Smooth muscle cell (in vitro differentiated cells): ENCODE measurements at regions not wholly inside any gene's neighbourhood (a gene's known extent, or its start where the extent isn't known, plus 50 kb on each side); places are given as distances from the start of the nearest gene placed in this dataset.

Source experiments
- DNase-seq: peaks from one replicate; lab custom pipeline; 2025; ENCODE audit not compliant: unreplicated experiment; lab: John Stamatoyannopoulos, UW
- H2AFZ ChIP-seq: fragments of 200-600 bp; sonication (generic); 2 replicates; pipeline ENCODE4 v1.6.0; 2016; ENCODE audit warnings: antibody characterized with exemption, low read depth, mild to moderate bottlenecking
- H3F3A ChIP-seq: fragments of 200-600 bp; sonication (generic); 2 replicates; pipeline ENCODE4 v1.6.0; 2017; ENCODE audit warnings: antibody characterized with exemption, low read depth
- H3K27ac ChIP-seq: fragments of 200-600 bp; sonication (generic); 2 replicates; pipeline ENCODE4 v1.5.1; 2016; ENCODE audit warnings: low read depth, mild to moderate bottlenecking
- H3K27me3 ChIP-seq: fragments of 200-600 bp; sonication (generic); 2 replicates; pipeline ENCODE4 v1.6.1; 2016; ENCODE audit warnings: low read depth, mild to moderate bottlenecking
- H3K36me3 ChIP-seq: fragments of 200-600 bp; sonication (generic); 2 replicates; pipeline ENCODE4 v1.5.1; 2016; ENCODE audit warnings: low read depth
- H3K4me1 ChIP-seq: fragments of 200-600 bp; sonication (generic); 2 replicates; pipeline ENCODE4 v1.5.1; 2016; ENCODE audit warnings: low read depth
- H3K4me2 ChIP-seq: fragments of 200-600 bp; sonication (generic); 2 replicates; pipeline ENCODE4 v1.6.0; 2016; ENCODE audit warnings: mild to moderate bottlenecking
- H3K4me3 ChIP-seq: fragments of 200-600 bp; sonication (generic); 2 replicates; pipeline ENCODE4 v1.5.1; 2016; ENCODE audit warnings: mild to moderate bottlenecking
- H3K79me2 ChIP-seq: fragments of 200-600 bp; sonication (generic); 2 replicates; pipeline ENCODE4 v1.6.0; 2016; ENCODE audit warnings: low read depth, mild to moderate bottlenecking
- H3K9ac ChIP-seq: fragments of 200-600 bp; sonication (generic); 2 replicates; pipeline ENCODE4 v1.6.0; 2016; ENCODE audit warnings: low read depth
- H3K9me3 ChIP-seq: fragments of 200-600 bp; sonication (generic); replicated peaks from 2 replicates; pipeline ENCODE4 v1.5.1; 2016; ENCODE audit warnings: low read depth
- H4K20me1 ChIP-seq: fragments of 200-600 bp; sonication (generic); 2 replicates; pipeline ENCODE4 v1.6.0; 2016; ENCODE audit warnings: low read depth
- WGBS: methylation state at CpG from one replicate; pipeline ENCODE4 v1.1.7; 2016; ENCODE audit warnings: low lambda C conversion rate; 5-methylcytosine and 5-hydroxymethylcytosine counted together
- TF ChIP-seq, protein P1 (sequence below): fragments of 200-600 bp; sonication (generic); IDR thresholded peaks from 2 replicates; pipeline ENCODE4 v1.5.1; 2017; ENCODE audit warnings: borderline replicate concordance, mild to moderate bottlenecking, antibody characterized with exemption; ENCODE audit not compliant: insufficient read depth, poor library complexity, severe bottlenecking

DNA sequence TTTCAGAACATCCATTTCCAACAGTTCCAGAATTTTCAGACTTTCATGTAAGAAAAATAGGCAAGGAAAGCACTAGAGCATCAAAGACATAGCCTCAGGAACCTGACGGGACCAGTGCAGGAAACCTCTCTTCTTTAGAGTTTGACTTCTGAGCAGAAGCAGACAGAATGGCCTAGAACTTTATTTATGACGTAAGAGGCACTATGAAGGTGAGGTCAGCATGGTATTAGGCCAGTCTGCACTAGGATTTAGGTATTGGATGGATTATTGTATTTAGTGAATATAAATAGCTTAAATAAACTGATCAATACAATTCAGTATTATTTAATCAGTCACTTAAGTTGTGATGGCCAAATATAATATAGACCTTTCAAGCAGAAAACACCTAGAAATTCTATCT lies 117.6 kb downstream of the CYRIA start:
- Histone ChIP-seq H3K79me2 (no peaks in the 10 kb centered on the region), H2AFZ (no peak overlapping the region), H3K4me3 (no peak overlapping the region), H3F3A (no peaks in the 10 kb centered on the region), H3K4me2 (no peak overlapping the region), H3K4me1 (no peaks in the 10 kb centered on the region), H3K9me3 (no peaks in the 10 kb centered on the region), H3K36me3 (no peaks in the 10 kb centered on the region), H3K27me3 (peaks cover 10% of the 10 kb centered on the region), H3K9ac (no peak overlapping the region), H4K20me1 (no peaks in the 10 kb centered on the region), H3K27ac (no peak overlapping the region)
- TF ChIP-seq, protein P1, sequence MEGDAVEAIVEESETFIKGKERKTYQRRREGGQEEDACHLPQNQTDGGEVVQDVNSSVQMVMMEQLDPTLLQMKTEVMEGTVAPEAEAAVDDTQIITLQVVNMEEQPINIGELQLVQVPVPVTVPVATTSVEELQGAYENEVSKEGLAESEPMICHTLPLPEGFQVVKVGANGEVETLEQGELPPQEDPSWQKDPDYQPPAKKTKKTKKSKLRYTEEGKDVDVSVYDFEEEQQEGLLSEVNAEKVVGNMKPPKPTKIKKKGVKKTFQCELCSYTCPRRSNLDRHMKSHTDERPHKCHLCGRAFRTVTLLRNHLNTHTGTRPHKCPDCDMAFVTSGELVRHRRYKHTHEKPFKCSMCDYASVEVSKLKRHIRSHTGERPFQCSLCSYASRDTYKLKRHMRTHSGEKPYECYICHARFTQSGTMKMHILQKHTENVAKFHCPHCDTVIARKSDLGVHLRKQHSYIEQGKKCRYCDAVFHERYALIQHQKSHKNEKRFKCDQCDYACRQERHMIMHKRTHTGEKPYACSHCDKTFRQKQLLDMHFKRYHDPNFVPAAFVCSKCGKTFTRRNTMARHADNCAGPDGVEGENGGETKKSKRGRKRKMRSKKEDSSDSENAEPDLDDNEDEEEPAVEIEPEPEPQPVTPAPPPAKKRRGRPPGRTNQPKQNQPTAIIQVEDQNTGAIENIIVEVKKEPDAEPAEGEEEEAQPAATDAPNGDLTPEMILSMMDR: no peak
- WGBS: 58% methylated on average over 2 of the region's 2 CpGs
- DNase-seq: no peak

DNA sequence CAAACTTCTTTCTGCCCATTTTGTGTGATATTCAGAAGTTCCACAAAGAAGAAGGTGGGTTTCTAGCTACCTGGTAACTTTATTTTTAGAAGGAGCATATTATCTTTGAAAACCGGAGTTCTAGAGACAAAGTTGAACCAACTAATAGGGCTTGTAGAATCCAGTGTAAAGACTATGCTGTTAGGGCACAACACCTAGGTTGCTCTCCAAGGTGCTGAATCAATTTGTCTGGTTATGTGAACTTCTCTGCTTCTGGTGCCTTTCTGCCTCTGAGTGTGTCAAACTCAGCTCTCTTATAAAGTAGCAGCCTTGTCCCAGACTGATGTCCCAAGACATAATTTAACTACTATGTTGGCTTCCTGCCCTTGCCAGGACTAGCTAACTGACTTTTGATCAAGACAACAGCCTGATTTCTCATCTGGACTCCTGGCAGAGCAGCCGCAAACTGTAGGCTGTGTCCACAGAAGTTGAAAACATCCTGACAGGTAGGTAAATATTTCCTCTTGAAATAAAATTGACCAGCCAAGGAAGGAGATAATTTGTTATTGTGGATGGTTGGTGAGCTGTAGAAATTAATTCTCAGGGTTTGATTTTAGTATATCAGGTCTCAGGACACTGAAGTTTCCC lies 119.4 kb downstream of the CYRIA start:
- Histone ChIP-seq H3K9me3 (no peaks in the 10 kb centered on the region), H3K79me2 (no peaks in the 10 kb centered on the region), H3K27me3 (peaks cover 22% of the 10 kb centered on the region), H3K9ac (no peak overlapping the region), H3K4me3 (no peak overlapping the region), H3K36me3 (no peaks in the 10 kb centered on the region), H3K4me2 (no peak overlapping the region), H4K20me1 (no peaks in the 10 kb centered on the region), H3K4me1 (no peaks in the 10 kb centered on the region), H3K27ac (no peak overlapping the region), H3F3A (no peaks in the 10 kb centered on the region), H2AFZ (no peak overlapping the region)
- TF ChIP-seq, protein P1: no peak
- no peak for DNase-seq
- WGBS: 73% methylated on average over 2 of the region's 2 CpGs

DNA sequence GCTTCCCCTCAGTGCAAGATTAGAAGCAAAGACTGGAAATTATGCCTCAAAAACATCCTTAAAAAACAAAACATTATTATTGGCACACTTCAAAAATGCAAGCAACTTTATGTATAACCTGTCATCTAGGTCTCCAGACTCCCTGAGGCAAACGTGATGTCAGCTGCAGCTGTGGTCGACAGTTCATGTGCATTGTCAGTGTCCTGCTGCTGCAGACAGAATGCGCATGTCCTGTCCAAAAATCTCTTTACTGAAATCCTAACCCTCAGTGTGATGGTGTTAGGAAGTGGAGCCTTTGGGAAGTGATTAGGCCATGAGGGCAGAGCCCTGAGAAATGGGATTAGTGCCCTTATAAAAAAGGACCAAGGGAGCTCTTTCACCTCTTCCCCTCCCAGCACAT lies 126.9 kb downstream of the CYRIA start:
- Histone ChIP-seq H3K4me1 (no peaks in the 10 kb centered on the region), H4K20me1 (no peaks in the 10 kb centered on the region), H3K79me2 (no peaks in the 10 kb centered on the region), H3K27me3 (peaks cover 38% of the 10 kb centered on the region), H3K36me3 (no peaks in the 10 kb centered on the region), H3K4me3 (no peak overlapping the region), H3K9ac (no peak overlapping the region), H3K4me2 (no peak overlapping the region), H2AFZ (no peak overlapping the region), H3F3A (no peaks in the 10 kb centered on the region), H3K27ac (no peak overlapping the region), H3K9me3 (no peaks in the 10 kb centered on the region)
- DNase-seq: no peak
- TF ChIP-seq, protein P1: no peak
- WGBS: 71% methylated on average over 3 of the region's 3 CpGs

DNA sequence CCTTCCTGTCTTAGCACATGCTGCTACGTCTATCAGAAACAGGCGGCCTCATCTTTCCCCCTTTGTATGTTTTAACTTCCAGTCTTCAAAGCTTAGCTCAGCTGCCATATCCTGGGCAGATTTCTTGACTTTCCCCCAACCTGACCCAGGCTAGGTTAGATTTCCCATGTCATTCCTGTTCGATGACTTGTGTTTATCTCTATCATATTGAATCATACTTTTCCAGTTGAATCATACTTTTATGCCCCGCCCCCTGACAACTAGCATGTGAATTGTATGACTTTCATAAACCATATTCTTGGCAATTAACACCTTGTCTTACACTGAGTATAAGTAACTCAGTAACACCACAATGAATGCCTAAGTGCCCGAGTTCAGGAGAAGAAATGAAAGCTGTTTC lies 128.3 kb downstream of the CYRIA start:
- H3K36me3 ChIP-seq: no peaks in the 10 kb centered on the region

More for the DNA sequence above, 128.3 kb downstream of the CYRIA start:
- H4K20me1 ChIP-seq: no peaks in the 10 kb centered on the region
- H3K4me2 ChIP-seq: no peak overlapping the region
- no peak overlapping the region for H3K27ac ChIP-seq
- H2AFZ ChIP-seq: no peak overlapping the region
- 88% methylated on average over 5 of the region's 5 CpGs for WGBS
- no peak overlapping the region for H3K4me3 ChIP-seq
- no peak overlapping the region for H3K9ac ChIP-seq
- H3K27me3 ChIP-seq: peaks cover 37% of the 10 kb centered on the region
- H3K79me2 ChIP-seq: no peaks in the 10 kb centered on the region
- no peaks in the 10 kb centered on the region for H3F3A ChIP-seq
- no peaks in the 10 kb centered on the region for H3K4me1 ChIP-seq
- no peaks in the 10 kb centered on the region for H3K9me3 ChIP-seq
- no peak for DNase-seq
- TF ChIP-seq, protein P1: no peak
